Spleen (tissue), 7 donors: ENCODE measurements at regions not wholly inside any gene's neighbourhood (a gene's known extent, or its start where the extent isn't known, plus 50 kb on each side); places are given as distances from the start of the nearest gene placed in this dataset.

Experiments used
- CTCF ChIP-seq, 11 experiments: fragments of 200-600 bp in 7 of 11; fragments of 450-650 bp in 4 of 11; sonication (generic) in 4 of 11; IDR thresholded peaks in 8 of 11; conservative IDR thresholded peaks in 3 of 11; 1 replicate in 7 of 11; 2 replicates in 4 of 11; pipeline versions ENCODE4 v1.4.0 to v1.8.0; 2016 to 2021; ENCODE audit warnings: antibody characterized with exemption in 11 of 11, inconsistent platforms in 4 of 11, mild to moderate bottlenecking in 1 of 11
- POLR2A ChIP-seq, 3 donors: fragments of 450-650 bp; IDR thresholded peaks; one replicate each; pipeline ENCODE4 v1.5.1; 2017; ENCODE audit warnings: antibody characterized with exemption in 3 of 3, mild to moderate bottlenecking in 1 of 3
- donor health status: DM: no; HTN: no; CAD: no; lungs with moderate emphysema.
- donor health status: DM: no; HTN: no; CAD: no.
- donor health status: DM: no; HTN: no; CAD: no.

GRCh38 chr4:143118663-143119062 is 66.1 kb upstream of the USP38 start:
- TF ChIP-seq POLR2A (IDR thresholded peaks at IDR 0.05) (no peak), CTCF (IDR thresholded peaks at IDR 0.05 in 8 of 11, conservative IDR thresholded peaks at IDR 0.05 in 3 of 11) (no peak)
